IMR-90 (cell line): ENCODE measurements at regions not wholly inside any gene's neighbourhood (a gene's known extent, or its start where the extent isn't known, plus 50 kb on each side); places are given as distances from the start of the nearest gene placed in this dataset.

Experiments
- ATAC-seq: fragments of 200-7000 bp; cut with Tn5 transposase; 2 replicates; pipeline ENCODE4 v1.9.1; 2020; ENCODE audit warnings: low read depth, mild to moderate bottlenecking, moderate library complexity
- BruUV-seq: library from RNA; stranded (reverse); fragments of 400-500 nt; replicated peaks from 2 replicates; lab custom pipeline; 2021; lab: Mats Ljungman, UMichigan
- CTCF ChIA-PET: fragments of 300-600 bp; formaldehyde crosslinking; extraction: SDS; loops from one replicate; lab custom pipeline; 2021; ENCODE audit warnings: antibody characterized with exemption; lab: Yijun Ruan, JAX
- POLR2A ChIA-PET: fragments of 300-600 bp; sonication (Branson Sonifier 250); formaldehyde crosslinking; loops from one replicate; lab custom pipeline; 2022; ENCODE audit warnings: antibody characterized with exemption; ENCODE audit not compliant: unreplicated experiment; lab: Charles Lee
- DNase-seq: peaks from one replicate; pipeline ENCODE4 v3.0.0; 2013
- H2AFZ ChIP-seq: replicated peaks from 2 replicates; pipeline ENCODE3; 2013; ENCODE audit warnings: low read length, mild to moderate bottlenecking; ENCODE audit not compliant: poor library complexity
- H2AK5ac ChIP-seq: 2 replicates; pipeline ENCODE4 v1.6.1; 2013; ENCODE audit warnings: low read depth, low read length, inconsistent platforms
- H2AK9ac ChIP-seq: replicated peaks from 2 replicates; pipeline ENCODE3; 2013; ENCODE audit warnings: mild to moderate bottlenecking, low read depth, low read length, moderate library complexity; ENCODE audit not compliant: poor library complexity
- H2BK120ac ChIP-seq: 2 replicates; pipeline ENCODE4 v1.6.1; 2013; ENCODE audit warnings: low read depth, low read length, inconsistent platforms
- H2BK15ac ChIP-seq: 3 replicates; pipeline ENCODE4 v1.6.1; 2013; ENCODE audit warnings: low read depth, low read length, inconsistent platforms
- H2BK20ac ChIP-seq: 2 replicates; pipeline ENCODE4 v1.6.1; 2013; ENCODE audit warnings: low read depth, mild to moderate bottlenecking, inconsistent platforms, low read length, moderate library complexity
- H2BK5ac ChIP-seq: 2 replicates; pipeline ENCODE4 v1.6.1; 2013; ENCODE audit warnings: mild to moderate bottlenecking, low read depth, low read length, inconsistent platforms; ENCODE audit not compliant: poor library complexity, severe bottlenecking
- H3K14ac ChIP-seq: replicated peaks from 2 replicates; pipeline ENCODE4 v1.6.1; 2013; ENCODE audit warnings: low read depth, low read length, inconsistent platforms
- H3K18ac ChIP-seq: 2 replicates; pipeline ENCODE4 v1.6.1; 2013; ENCODE audit warnings: low read depth, low read length, control low read depth
- H3K23ac ChIP-seq: 2 replicates; pipeline ENCODE4 v1.6.1; 2013; ENCODE audit warnings: low read depth, low read length, inconsistent platforms
- H3K27ac ChIP-seq: 2 replicates; pipeline ENCODE4 v1.5.1; 2013; ENCODE audit warnings: mild to moderate bottlenecking, control low read depth, low read length; ENCODE audit not compliant: insufficient read depth
- H3K27me3 ChIP-seq: 2 replicates; pipeline ENCODE4 v1.6.1; 2013; ENCODE audit warnings: low read length; ENCODE audit not compliant: control insufficient read depth, insufficient read depth
- H3K36me3 ChIP-seq: 2 replicates; pipeline ENCODE4 v1.6.1; 2013; ENCODE audit warnings: low read length, mixed read lengths; ENCODE audit not compliant: control insufficient read depth, insufficient read depth
- H3K4ac ChIP-seq: 2 replicates; pipeline ENCODE4 v1.6.1; 2013; ENCODE audit warnings: low read depth, low read length, inconsistent platforms
- H3K4me1 ChIP-seq: 2 replicates; pipeline ENCODE4 v1.6.1; 2013; ENCODE audit warnings: low read length, mixed read lengths; ENCODE audit not compliant: control insufficient read depth, insufficient read depth
- H3K4me2 ChIP-seq: 2 replicates; pipeline ENCODE4 v1.6.1; 2013; ENCODE audit warnings: low read depth, mild to moderate bottlenecking, control low read depth, low read length, moderate library complexity
- H3K4me3 ChIP-seq: 2 replicates; pipeline ENCODE4 v1.5.1; 2013; ENCODE audit warnings: low read depth, mild to moderate bottlenecking, control low read depth, low read length, moderate library complexity; ENCODE audit not compliant: insufficient read depth
- H3K56ac ChIP-seq: 2 replicates; pipeline ENCODE4 v1.6.1; 2013; ENCODE audit warnings: low read length, inconsistent platforms; ENCODE audit not compliant: insufficient read depth; ENCODE audit errors: extremely low read depth
- H3K79me1 ChIP-seq, 2 experiments: 2 replicates each; pipeline ENCODE4 v1.6.1; 2013; ENCODE audit warnings: low read length in 2 of 2, inconsistent platforms in 1 of 2, low read depth in 1 of 2
- H3K9ac ChIP-seq: 2 replicates; pipeline ENCODE4 v1.6.1; 2013; ENCODE audit warnings: low read depth, low read length, control low read depth
- H3K9me1 ChIP-seq: 2 replicates; pipeline ENCODE4 v1.6.1; 2013; ENCODE audit warnings: low read length, inconsistent platforms; ENCODE audit not compliant: insufficient read depth
- H3K9me3 ChIP-seq: 2 replicates; pipeline ENCODE4 v1.6.1; 2013; ENCODE audit warnings: low read length; ENCODE audit not compliant: control insufficient read depth, insufficient read depth
- H4K20me1 ChIP-seq: 2 replicates; pipeline ENCODE4 v1.6.1; 2013; ENCODE audit warnings: low read length, inconsistent platforms; ENCODE audit not compliant: insufficient read depth
- H4K5ac ChIP-seq: 2 replicates; pipeline ENCODE4 v1.6.1; 2013; ENCODE audit warnings: mild to moderate bottlenecking, low read depth, low read length, control low read depth
- H4K8ac ChIP-seq, 2 experiments: 2 replicates each; pipeline ENCODE4 v1.6.1; 2013; ENCODE audit warnings: low read depth in 2 of 2, low read length in 2 of 2, control low read depth in 1 of 2, inconsistent platforms in 1 of 2
- H4K91ac ChIP-seq: 2 replicates; pipeline ENCODE4 v1.6.1; 2013; ENCODE audit warnings: low read depth, low read length, inconsistent platforms; ENCODE audit not compliant: insufficient read depth
- BHLHE40 ChIP-seq: fragments of 150-350 bp; IDR thresholded peaks from 2 replicates; pipeline ENCODE4 v1.6.1; 2016; ENCODE audit warnings: mild to moderate bottlenecking, low read depth, low read length
- CEBPB ChIP-seq: IDR thresholded peaks from 2 replicates; pipeline ENCODE4 v1.6.1; 2012; ENCODE audit warnings: low read depth, low read length, improper control_type of control experiment
- CHD1 ChIP-seq: IDR thresholded peaks from 2 replicates; pipeline ENCODE4 v1.6.1; 2012; ENCODE audit warnings: low read depth, low read length, improper control_type of control experiment
- CTCF ChIP-seq: conservative IDR thresholded peaks from 2 replicates; pipeline ENCODE4 v1.5.1; 2012; ENCODE audit warnings: mild to moderate bottlenecking, low read depth, low read length, improper control_type of control experiment
- FOS ChIP-seq: fragments of 150-350 bp; IDR thresholded peaks from 2 replicates; pipeline ENCODE4 v1.6.1; 2016; ENCODE audit warnings: low read depth, low read length
- MAFK ChIP-seq: IDR thresholded peaks from 2 replicates; pipeline ENCODE4 v1.6.1; 2012; ENCODE audit warnings: low read depth, low read length, improper control_type of control experiment
- MAZ ChIP-seq: IDR thresholded peaks from 2 replicates; pipeline ENCODE4 v1.6.1; 2012; ENCODE audit warnings: low read depth, mild to moderate bottlenecking, low read length, improper control_type of control experiment, moderate library complexity, borderline replicate concordance
- MXI1 ChIP-seq: IDR thresholded peaks from 2 replicates; pipeline ENCODE4 v1.6.1; 2012; ENCODE audit warnings: low read depth, mild to moderate bottlenecking, low read length, moderate library complexity, borderline replicate concordance
- NFE2L2 ChIP-seq: fragments of 150-350 bp; IDR thresholded peaks from 2 replicates; pipeline ENCODE4 v1.6.1; 2016; ENCODE audit warnings: low read depth, mild to moderate bottlenecking, low read length
- POLR2A ChIP-seq: IDR thresholded peaks from 2 replicates; pipeline ENCODE4 v1.6.1; 2012; ENCODE audit warnings: mild to moderate bottlenecking, low read depth, low read length
- RAD21 ChIP-seq: IDR thresholded peaks from 2 replicates; pipeline ENCODE4 v1.6.1; 2012; ENCODE audit warnings: low read length, improper control_type of control experiment
- RCOR1 ChIP-seq: IDR thresholded peaks from 2 replicates; pipeline ENCODE4 v1.6.1; 2012; ENCODE audit warnings: mild to moderate bottlenecking, low read length, improper control_type of control experiment; ENCODE audit not compliant: insufficient replicate concordance
- RFX5 ChIP-seq: IDR thresholded peaks from 2 replicates; pipeline ENCODE4 v1.8.0; 2012; ENCODE audit warnings: low read depth, mild to moderate bottlenecking, low read length, moderate library complexity
- SMC3 ChIP-seq: fragments of 150-350 bp; IDR thresholded peaks from 2 replicates; pipeline ENCODE4 v1.6.1; 2016; ENCODE audit warnings: low read depth, mild to moderate bottlenecking, antibody characterized with exemption, low read length, moderate library complexity
- WGBS, 2 experiments: methylation state at CpG; one replicate each; pipeline versions ENCODE4 v1.1.5 to v1.1.7; 2013; ENCODE audit warnings: missing lambda C conversion rate in 2 of 2; ENCODE audit not compliant: insufficient read length in 1 of 2; ENCODE audit errors: extremely low coverage in 2 of 2; 5-methylcytosine and 5-hydroxymethylcytosine counted together
- dilution Hi-C: fragments of 300-500 bp; cut with HindIII; formaldehyde crosslinking; loops from one replicate; pipeline ENCODE4 v1.14.3; 2018; ENCODE audit warnings: low sequenced_read_pairs; ENCODE audit not compliant: unreplicated experiment
- in situ Hi-C: fragments of 300-500 bp; cut with MboI; formaldehyde crosslinking; loops from 3 replicates; pipeline ENCODE4 v1.14.3; 2019; ENCODE audit warnings: low sequenced_read_pairs, inconsistent platforms, mixed read lengths
- intact Hi-C: fragments of 100-400 bp; cut with micrococcal nuclease; formaldehyde crosslinking; loops from 2 replicates; pipeline ENCODE4 v1.10.0; 2022
- TF ChIP-seq, protein P1 (sequence below): fragments of 150-350 bp; IDR thresholded peaks from 2 replicates; pipeline ENCODE4 v1.6.1; 2017; ENCODE audit warnings: mild to moderate bottlenecking, antibody characterized with exemption, low read length, low read depth
- TF ChIP-seq, protein P2 (sequence below): fragments of 150-350 bp; IDR thresholded peaks from 2 replicates; pipeline ENCODE4 v1.6.1; 2016; ENCODE audit warnings: low read depth, mild to moderate bottlenecking, low read length, moderate library complexity, borderline replicate concordance

DNA sequence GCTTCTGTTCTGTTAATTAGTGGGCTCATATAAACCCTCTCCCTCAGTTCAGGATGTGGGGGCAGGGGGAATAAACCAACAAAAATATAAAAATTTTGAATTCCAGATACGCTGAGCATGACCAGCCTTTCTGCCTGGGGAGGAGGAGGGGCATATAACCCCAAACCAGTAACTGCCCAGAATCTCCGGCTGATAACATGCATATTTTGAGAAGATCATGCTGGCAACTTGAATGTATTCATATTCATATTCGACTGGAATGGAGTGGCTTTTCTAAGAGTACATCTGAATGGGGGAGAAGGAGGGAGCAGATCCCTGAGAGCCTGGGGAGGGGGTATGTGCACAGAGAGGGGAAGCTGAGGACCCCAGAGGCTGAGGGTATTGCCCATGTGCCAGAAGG is 54.5 kb upstream of the LCTL start:
- no peak overlapping the region for H2AK9ac ChIP-seq
- H2BK15ac ChIP-seq: no peak overlapping the region
- no peak overlapping the region for H3K23ac ChIP-seq
- dilution Hi-C loops: no loop called here
- no peak overlapping the region for H4K91ac ChIP-seq
- WGBS, 2 experiments: 38% methylated on average over 1 of the region's 3 CpGs; no CpG with 5 or more reads in 1 of the 2 experiments
- no peak overlapping the region for H3K18ac ChIP-seq
- H3K36me3 ChIP-seq: no peaks in the 10 kb centered on the region
- in situ Hi-C loops: no loop called here
- H3K14ac ChIP-seq: no peak overlapping the region
- H3K79me1 ChIP-seq: no peaks in the 10 kb centered on the region
- BruUV-seq: no TSS peak
- ChIA-PET POLR2A (no interaction called here), CTCF (interaction anchor here (1.1 kb wide), 1 partner anchor 9 kb away, joined by 3 read pairs; no protein-coding TSS in a partner anchor)
- no peaks in the 10 kb centered on the region for H4K20me1 ChIP-seq
- no peak overlapping the region for H4K5ac ChIP-seq
- no peak overlapping the region for H3K4me2 ChIP-seq
- H3K9me1 ChIP-seq: no peaks in the 10 kb centered on the region; the same call in 1 of the 2 replicates
- H3K4ac ChIP-seq: no peak overlapping the region; the same call in 1 of the 2 replicates
- H3K4me3 ChIP-seq: no peak overlapping the region
- H3K56ac ChIP-seq: no peak overlapping the region
- intact Hi-C loops: loop anchor here (5.0 kb wide), 1 partner anchor 167 kb away; no protein-coding TSS in a partner anchor
- H2BK120ac ChIP-seq: no peak overlapping the region
- no peak overlapping the region for H3K9ac ChIP-seq
- H3K9me3 ChIP-seq: no peaks in the 10 kb centered on the region
- TF ChIP-seq FOS (no peak), NFE2L2 (no peak), CEBPB (no peak), RCOR1 (no peak), SMC3 (no peak), POLR2A (no peak), BHLHE40 (no peak), CHD1 (no peak), MAZ (no peak), MAFK (no peak), RFX5 (no peak), MXI1 (no peak), RAD21 (no peak), CTCF (no peak)
- TF ChIP-seq, protein P1, sequence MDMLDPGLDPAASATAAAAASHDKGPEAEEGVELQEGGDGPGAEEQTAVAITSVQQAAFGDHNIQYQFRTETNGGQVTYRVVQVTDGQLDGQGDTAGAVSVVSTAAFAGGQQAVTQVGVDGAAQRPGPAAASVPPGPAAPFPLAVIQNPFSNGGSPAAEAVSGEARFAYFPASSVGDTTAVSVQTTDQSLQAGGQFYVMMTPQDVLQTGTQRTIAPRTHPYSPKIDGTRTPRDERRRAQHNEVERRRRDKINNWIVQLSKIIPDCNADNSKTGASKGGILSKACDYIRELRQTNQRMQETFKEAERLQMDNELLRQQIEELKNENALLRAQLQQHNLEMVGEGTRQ: no peak
- TF ChIP-seq, protein P2, sequence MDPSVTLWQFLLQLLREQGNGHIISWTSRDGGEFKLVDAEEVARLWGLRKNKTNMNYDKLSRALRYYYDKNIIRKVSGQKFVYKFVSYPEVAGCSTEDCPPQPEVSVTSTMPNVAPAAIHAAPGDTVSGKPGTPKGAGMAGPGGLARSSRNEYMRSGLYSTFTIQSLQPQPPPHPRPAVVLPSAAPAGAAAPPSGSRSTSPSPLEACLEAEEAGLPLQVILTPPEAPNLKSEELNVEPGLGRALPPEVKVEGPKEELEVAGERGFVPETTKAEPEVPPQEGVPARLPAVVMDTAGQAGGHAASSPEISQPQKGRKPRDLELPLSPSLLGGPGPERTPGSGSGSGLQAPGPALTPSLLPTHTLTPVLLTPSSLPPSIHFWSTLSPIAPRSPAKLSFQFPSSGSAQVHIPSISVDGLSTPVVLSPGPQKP: no peak
- H2BK20ac ChIP-seq: no peak overlapping the region
- H2AFZ ChIP-seq: no peak overlapping the region
- H4K8ac ChIP-seq: no peak overlapping the region
- H2BK5ac ChIP-seq: no peak overlapping the region
- ATAC-seq (no peak), DNase-seq (no peak)
- H3K27ac ChIP-seq: no peak overlapping the region
- H2AK5ac ChIP-seq: no peak overlapping the region
- peaks cover 15% of the 10 kb centered on the region for H3K4me1 ChIP-seq
- H3K27me3 ChIP-seq: no peaks in the 10 kb centered on the region
